Panc1 (cell line): ENCODE measurements at regions not wholly inside any gene's neighbourhood (a gene's known extent, or its start where the extent isn't known, plus 50 kb on each side); places are given as distances from the start of the nearest gene placed in this dataset.
"Not testable (repeated sequence)": the region's sequence is repeated elsewhere in the genome, so short reads cannot be mapped to it uniquely, and the experiment has no call there.

Experiments
- CTCF ChIP-seq: fragments of 450-650 bp; IDR thresholded peaks from 2 replicates; pipeline ENCODE4 v1.5.1; 2017; ENCODE audit warnings: mild to moderate bottlenecking
- POLR2AphosphoS5 ChIP-seq: IDR thresholded peaks from 2 replicates; pipeline ENCODE4 v1.6.1; 2012; ENCODE audit warnings: mild to moderate bottlenecking, low read depth, low read length, moderate library complexity
- REST ChIP-seq, 2 experiments: IDR thresholded peaks; 2 replicates each; pipeline ENCODE4 v1.6.1; 2011 to 2012; ENCODE audit warnings: low read depth in 2 of 2, control low read depth in 1 of 2, low read length in 1 of 2, mild to moderate bottlenecking in 1 of 2, moderate library complexity in 1 of 2; ENCODE audit not compliant: insufficient read depth in 1 of 2
- TCF7L2 ChIP-seq: IDR thresholded peaks from 2 replicates; pipeline ENCODE4 v1.6.1; 2011; ENCODE audit warnings: mild to moderate bottlenecking, low read depth, low read length, inconsistent platforms

GRCh38 chr15:96216481-96216880, 114.0 kb upstream of the NR2F2 start:
- not testable (repeated sequence) for TF ChIP-seq POLR2AphosphoS5; TCF7L2; REST (IDR thresholded peaks at IDR 0.05; ENCODE audit: insufficient read depth in 1 of 2, low read depth in 2 of 2, low read length in 1 of 2); CTCF
